Ovary (tissue), 3 donors: ENCODE measurements at regions not wholly inside any gene's neighbourhood (a gene's known extent, or its start where the extent isn't known, plus 50 kb on each side); places are given as distances from the start of the nearest gene placed in this dataset.

Experiments
- CTCF ChIP-seq, 3 donors: fragments of 450-650 bp in 2 of 3; fragments of 200-600 bp in 1 of 3; IDR thresholded peaks; one replicate each; pipeline versions ENCODE4 v1.5.1 to v1.8.0; 2016 to 2022; ENCODE audit warnings: antibody characterized with exemption in 3 of 3, mild to moderate bottlenecking in 1 of 3
- EP300 ChIP-seq: sonication (generic); formaldehyde crosslinking; IDR thresholded peaks from one replicate; pipeline ENCODE4 v1.6.1; 2017; ENCODE audit warnings: antibody characterized with exemption
- POLR2A ChIP-seq: fragments of 450-650 bp; IDR thresholded peaks from one replicate; pipeline ENCODE4 v1.6.1; 2017; ENCODE audit warnings: antibody characterized with exemption, mild to moderate bottlenecking, moderate library complexity
- donor health status: DM: no; HTN: no; CAD: no.

DNA sequence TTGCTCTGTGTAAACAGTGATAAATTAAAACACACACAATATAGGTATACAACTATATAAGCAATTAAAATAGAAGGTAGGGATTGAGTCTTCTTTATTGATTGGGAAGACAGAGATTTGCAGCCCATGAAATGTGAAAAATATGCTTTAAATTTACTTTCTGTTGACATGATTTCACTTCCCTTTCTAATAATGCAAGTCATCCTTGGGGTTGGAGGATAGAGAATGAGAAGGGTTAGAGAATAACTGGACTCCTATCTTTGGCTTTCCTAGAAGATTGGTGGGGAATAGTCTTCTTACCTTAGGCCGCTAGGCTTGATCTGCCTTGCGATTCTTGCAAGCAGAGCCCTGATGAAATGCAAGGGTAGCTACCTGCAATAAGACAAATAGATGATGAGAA lies 339.8 kb downstream of the NYAP2 start:
- TF ChIP-seq CTCF (IDR thresholded peaks at IDR 0.05) (no peak), POLR2A (no peak), EP300 (no peak)
